ENCODE measurements at regions not wholly inside any gene's neighbourhood (a gene's known extent, or its start where the extent isn't known, plus 50 kb on each side); places are given as distances from the start of the nearest gene placed in this dataset.

DNA sequence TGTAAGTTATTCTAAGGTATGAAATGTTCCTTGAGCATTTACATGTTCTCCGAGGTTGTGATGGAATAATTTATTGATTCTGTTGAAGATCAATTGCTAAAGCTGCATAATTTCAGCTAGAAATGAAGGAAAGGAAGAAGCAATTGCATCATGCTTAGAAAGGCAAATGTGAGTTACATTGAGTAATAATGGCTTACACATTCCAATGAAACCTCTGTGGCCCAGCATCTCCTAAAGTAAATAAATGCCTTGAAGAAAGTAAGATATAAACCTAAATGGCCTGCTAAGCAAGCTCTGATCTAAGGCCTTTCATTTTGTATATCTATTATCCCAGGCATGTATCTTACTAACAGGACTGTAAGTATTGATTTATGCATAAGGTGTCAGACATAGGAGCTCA is 677.3 kb upstream of the RGMB start:
- TF ChIP-seq, protein P1, sequence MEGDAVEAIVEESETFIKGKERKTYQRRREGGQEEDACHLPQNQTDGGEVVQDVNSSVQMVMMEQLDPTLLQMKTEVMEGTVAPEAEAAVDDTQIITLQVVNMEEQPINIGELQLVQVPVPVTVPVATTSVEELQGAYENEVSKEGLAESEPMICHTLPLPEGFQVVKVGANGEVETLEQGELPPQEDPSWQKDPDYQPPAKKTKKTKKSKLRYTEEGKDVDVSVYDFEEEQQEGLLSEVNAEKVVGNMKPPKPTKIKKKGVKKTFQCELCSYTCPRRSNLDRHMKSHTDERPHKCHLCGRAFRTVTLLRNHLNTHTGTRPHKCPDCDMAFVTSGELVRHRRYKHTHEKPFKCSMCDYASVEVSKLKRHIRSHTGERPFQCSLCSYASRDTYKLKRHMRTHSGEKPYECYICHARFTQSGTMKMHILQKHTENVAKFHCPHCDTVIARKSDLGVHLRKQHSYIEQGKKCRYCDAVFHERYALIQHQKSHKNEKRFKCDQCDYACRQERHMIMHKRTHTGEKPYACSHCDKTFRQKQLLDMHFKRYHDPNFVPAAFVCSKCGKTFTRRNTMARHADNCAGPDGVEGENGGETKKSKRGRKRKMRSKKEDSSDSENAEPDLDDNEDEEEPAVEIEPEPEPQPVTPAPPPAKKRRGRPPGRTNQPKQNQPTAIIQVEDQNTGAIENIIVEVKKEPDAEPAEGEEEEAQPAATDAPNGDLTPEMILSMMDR (conservative IDR thresholded peaks at IDR 0.05): no peak
- no peak for TF ChIP-seq ZFX (IDR thresholded peaks at IDR 0.05)

All from C4-2B (cell line).